RWPE2 (cell line): ENCODE measurements at regions not wholly inside any gene's neighbourhood (a gene's known extent, or its start where the extent isn't known, plus 50 kb on each side); places are given as distances from the start of the nearest gene placed in this dataset.

Source experiments
- ATAC-seq: fragments of 200-7000 bp; cut with Tn5 transposase; 3 replicates; pipeline ENCODE4 v1.9.1; 2021; ENCODE audit warnings: low read depth
- DNase-seq: peaks from one replicate; pipeline ENCODE4 v3.0.0-alpha.2; 2020; ENCODE audit warnings: low spot score
- H3K27ac ChIP-seq: fragments of 450-650 bp; 2 replicates; pipeline ENCODE4 v1.5.1; 2017; ENCODE audit warnings: mild to moderate bottlenecking; ENCODE audit not compliant: poor library complexity, severe bottlenecking
- H3K27me3 ChIP-seq: fragments of 250-450 bp; sonication (Bioruptor Pico); 2 replicates; pipeline ENCODE4 v1.5.1; 2021; ENCODE audit warnings: mild to moderate bottlenecking, moderate library complexity; ENCODE audit not compliant: insufficient read depth, poor library complexity, severe bottlenecking
- H3K36me3 ChIP-seq: fragments of 250-450 bp; sonication (Bioruptor Pico); 2 replicates; pipeline ENCODE4 v1.5.1; 2020; ENCODE audit warnings: low read depth, mild to moderate bottlenecking, moderate library complexity
- H3K4me1 ChIP-seq: fragments of 250-450 bp; sonication (Bioruptor Pico); 2 replicates; pipeline ENCODE4 v1.5.1; 2021; ENCODE audit warnings: mild to moderate bottlenecking, moderate library complexity; ENCODE audit not compliant: insufficient read depth, poor library complexity, severe bottlenecking
- H3K4me3 ChIP-seq: fragments of 250-450 bp; sonication (Bioruptor Pico); 2 replicates; pipeline ENCODE4 v1.5.1; 2021; ENCODE audit warnings: mild to moderate bottlenecking, moderate library complexity; ENCODE audit not compliant: severe bottlenecking
- H3K9me3 ChIP-seq: fragments of 250-450 bp; sonication (Bioruptor Pico); 2 replicates; pipeline ENCODE4 v1.5.1; 2021; ENCODE audit warnings: mild to moderate bottlenecking, moderate library complexity; ENCODE audit not compliant: severe bottlenecking
- TF ChIP-seq, protein P1 (sequence below): fragments of 450-650 bp; IDR thresholded peaks from one replicate; pipeline ENCODE4 v1.5.1; 2017; ENCODE audit warnings: mild to moderate bottlenecking, moderate library complexity; ENCODE audit not compliant: poor library complexity, severe bottlenecking

GRCh38 chr4:106512706-106513105 lies 144.1 kb upstream of the GIMD1 start:
- DNase-seq: no peak
- Histone ChIP-seq H3K36me3 (no peaks in the 10 kb centered on the region), H3K9me3 (no peaks in the 10 kb centered on the region), H3K27ac (no peak overlapping the region), H3K27me3 (no peaks in the 10 kb centered on the region), H3K4me1 (no peaks in the 10 kb centered on the region), H3K4me3 (no peak overlapping the region)
- no peak for ATAC-seq
- TF ChIP-seq, protein P1, sequence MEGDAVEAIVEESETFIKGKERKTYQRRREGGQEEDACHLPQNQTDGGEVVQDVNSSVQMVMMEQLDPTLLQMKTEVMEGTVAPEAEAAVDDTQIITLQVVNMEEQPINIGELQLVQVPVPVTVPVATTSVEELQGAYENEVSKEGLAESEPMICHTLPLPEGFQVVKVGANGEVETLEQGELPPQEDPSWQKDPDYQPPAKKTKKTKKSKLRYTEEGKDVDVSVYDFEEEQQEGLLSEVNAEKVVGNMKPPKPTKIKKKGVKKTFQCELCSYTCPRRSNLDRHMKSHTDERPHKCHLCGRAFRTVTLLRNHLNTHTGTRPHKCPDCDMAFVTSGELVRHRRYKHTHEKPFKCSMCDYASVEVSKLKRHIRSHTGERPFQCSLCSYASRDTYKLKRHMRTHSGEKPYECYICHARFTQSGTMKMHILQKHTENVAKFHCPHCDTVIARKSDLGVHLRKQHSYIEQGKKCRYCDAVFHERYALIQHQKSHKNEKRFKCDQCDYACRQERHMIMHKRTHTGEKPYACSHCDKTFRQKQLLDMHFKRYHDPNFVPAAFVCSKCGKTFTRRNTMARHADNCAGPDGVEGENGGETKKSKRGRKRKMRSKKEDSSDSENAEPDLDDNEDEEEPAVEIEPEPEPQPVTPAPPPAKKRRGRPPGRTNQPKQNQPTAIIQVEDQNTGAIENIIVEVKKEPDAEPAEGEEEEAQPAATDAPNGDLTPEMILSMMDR: no peak

GRCh38 chr4:106507440-106507839 lies 138.9 kb upstream of the GIMD1 start:
- TF ChIP-seq, protein P1: no peak
- no peaks in the 10 kb centered on the region for H3K9me3 ChIP-seq
- no peak overlapping the region for H3K4me3 ChIP-seq
- no peak for DNase-seq
- H3K27me3 ChIP-seq: no peaks in the 10 kb centered on the region
- ATAC-seq: no peak
- H3K36me3 ChIP-seq: no peaks in the 10 kb centered on the region
- no peak overlapping the region for H3K27ac ChIP-seq
- H3K4me1 ChIP-seq: no peaks in the 10 kb centered on the region

DNA sequence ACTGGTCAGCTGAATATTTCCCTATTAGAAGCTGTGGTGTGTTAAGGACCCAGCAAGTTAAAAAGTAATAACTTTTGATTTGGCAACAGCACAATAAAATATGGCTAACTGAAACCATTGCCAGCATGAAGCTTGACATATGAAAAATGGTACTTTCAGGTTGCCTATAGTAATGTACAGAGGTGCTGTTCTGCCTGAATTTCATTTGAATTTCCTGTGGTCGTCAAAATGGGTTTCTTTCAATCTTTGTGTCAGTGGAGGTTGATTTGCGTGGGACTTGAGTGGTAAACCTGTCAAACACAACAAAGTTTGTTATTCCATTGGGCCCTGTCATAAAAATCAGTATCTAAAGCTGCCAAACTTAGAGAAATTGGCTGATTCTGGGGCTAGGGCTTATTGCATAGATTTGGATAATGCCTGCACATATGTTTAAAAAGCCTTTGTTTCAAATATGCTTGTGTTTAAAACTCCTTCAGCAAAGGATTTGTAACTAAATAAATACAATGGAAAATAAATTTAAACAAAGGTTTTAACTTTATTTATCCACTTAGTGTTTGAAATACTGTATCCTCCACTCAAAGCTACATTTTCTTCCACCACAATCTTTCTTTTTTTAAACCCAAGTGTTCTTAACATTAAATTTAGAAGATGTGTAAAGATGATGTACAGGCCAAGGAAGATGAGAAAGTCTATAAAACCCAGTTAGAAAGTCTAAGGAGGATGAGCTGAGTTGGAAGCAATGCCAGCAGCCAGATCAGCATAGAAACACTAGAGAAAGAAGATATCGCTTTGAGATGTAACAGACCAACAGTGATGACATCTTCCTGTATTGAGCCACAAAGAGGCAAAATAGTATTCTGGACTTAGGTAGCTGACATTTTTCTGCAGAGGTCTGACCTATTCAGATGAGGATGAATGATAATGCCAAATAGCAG lies 134.8 kb upstream of the GIMD1 start:
- no peaks in the 10 kb centered on the region for H3K36me3 ChIP-seq
- no peaks in the 10 kb centered on the region for H3K9me3 ChIP-seq
- H3K4me3 ChIP-seq: no peak overlapping the region
- ATAC-seq (no peak), DNase-seq (no peak)
- TF ChIP-seq, protein P1: no peak
- no peak overlapping the region for H3K27ac ChIP-seq
- no peaks in the 10 kb centered on the region for H3K27me3 ChIP-seq
- no peaks in the 10 kb centered on the region for H3K4me1 ChIP-seq

- H3K4me1 ChIP-seq: no peaks in the 10 kb centered on the region
- DNase-seq: no peak
- no peak overlapping the region for H3K27ac ChIP-seq
- no peaks in the 10 kb centered on the region for H3K36me3 ChIP-seq
- no peaks in the 10 kb centered on the region for H3K9me3 ChIP-seq
- peak; percentile 78 for ATAC-seq
- H3K4me3 ChIP-seq: no peak overlapping the region
- no peaks in the 10 kb centered on the region for H3K27me3 ChIP-seq
- TF ChIP-seq, protein P1: peak; percentile 86
Measured at GRCh38 chr4:106502106-106502699, 133.6 kb upstream of the GIMD1 start.

GRCh38 chr4:106497271-106497670 lies 128.7 kb upstream of the GIMD1 start:
- Histone ChIP-seq H3K36me3 (no peaks in the 10 kb centered on the region), H3K27me3 (no peaks in the 10 kb centered on the region), H3K4me3 (no peak overlapping the region), H3K9me3 (no peaks in the 10 kb centered on the region), H3K4me1 (no peaks in the 10 kb centered on the region), H3K27ac (no peak overlapping the region)
- DNase-seq (no peak), ATAC-seq (no peak)
- TF ChIP-seq, protein P1: no peak
